ENCODE measurements at regions not wholly inside any gene's neighbourhood (a gene's known extent, or its start where the extent isn't known, plus 50 kb on each side); places are given as distances from the start of the nearest gene placed in this dataset.

DNA sequence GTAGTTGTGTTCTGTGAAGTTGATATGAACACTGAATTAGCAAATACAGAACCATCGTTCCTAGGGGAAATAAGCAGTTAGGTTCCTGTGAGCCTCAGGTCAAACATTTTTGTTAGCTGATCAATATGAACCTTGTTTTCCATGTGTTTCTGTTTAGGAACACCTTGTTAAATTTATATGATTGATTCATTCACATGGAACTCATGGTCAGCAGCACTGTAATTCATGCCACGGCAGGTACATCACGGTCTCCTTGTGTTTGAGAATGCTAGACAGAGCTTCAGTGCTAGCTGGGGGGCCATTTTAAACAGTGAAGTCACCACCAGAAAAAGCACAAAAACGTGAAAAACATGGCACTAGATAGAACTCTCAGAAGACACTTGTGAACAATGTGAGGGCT lies 62.2 kb downstream of the MYCN start:
- no peak for DNase-seq
- H3K27me3 ChIP-seq, result no peaks in the 10 kb centered on the region
- H3K4me1 ChIP-seq, result no peaks in the 10 kb centered on the region
- intact Hi-C loops (cut with DNase I; ENCODE audit: low total_unique reads), result no loop called here
- H3K36me3 ChIP-seq (ENCODE audit: low read depth, missing control alignments), result no peaks in the 10 kb centered on the region
- TF ChIP-seq POLR2A (IDR thresholded peaks at IDR 0.05), result no peak
- TF ChIP-seq, protein P1, sequence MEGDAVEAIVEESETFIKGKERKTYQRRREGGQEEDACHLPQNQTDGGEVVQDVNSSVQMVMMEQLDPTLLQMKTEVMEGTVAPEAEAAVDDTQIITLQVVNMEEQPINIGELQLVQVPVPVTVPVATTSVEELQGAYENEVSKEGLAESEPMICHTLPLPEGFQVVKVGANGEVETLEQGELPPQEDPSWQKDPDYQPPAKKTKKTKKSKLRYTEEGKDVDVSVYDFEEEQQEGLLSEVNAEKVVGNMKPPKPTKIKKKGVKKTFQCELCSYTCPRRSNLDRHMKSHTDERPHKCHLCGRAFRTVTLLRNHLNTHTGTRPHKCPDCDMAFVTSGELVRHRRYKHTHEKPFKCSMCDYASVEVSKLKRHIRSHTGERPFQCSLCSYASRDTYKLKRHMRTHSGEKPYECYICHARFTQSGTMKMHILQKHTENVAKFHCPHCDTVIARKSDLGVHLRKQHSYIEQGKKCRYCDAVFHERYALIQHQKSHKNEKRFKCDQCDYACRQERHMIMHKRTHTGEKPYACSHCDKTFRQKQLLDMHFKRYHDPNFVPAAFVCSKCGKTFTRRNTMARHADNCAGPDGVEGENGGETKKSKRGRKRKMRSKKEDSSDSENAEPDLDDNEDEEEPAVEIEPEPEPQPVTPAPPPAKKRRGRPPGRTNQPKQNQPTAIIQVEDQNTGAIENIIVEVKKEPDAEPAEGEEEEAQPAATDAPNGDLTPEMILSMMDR (IDR thresholded peaks at IDR 0.05), result no peak
- H3K4me3 ChIP-seq, result no peak overlapping the region
- no peaks in the 10 kb centered on the region for H3K9me3 ChIP-seq
- no peak overlapping the region for H3K27ac ChIP-seq
- WGBS, 2 donors, result 88 to 95% methylated on average over 4 of the region's 4 CpGs

DNA sequence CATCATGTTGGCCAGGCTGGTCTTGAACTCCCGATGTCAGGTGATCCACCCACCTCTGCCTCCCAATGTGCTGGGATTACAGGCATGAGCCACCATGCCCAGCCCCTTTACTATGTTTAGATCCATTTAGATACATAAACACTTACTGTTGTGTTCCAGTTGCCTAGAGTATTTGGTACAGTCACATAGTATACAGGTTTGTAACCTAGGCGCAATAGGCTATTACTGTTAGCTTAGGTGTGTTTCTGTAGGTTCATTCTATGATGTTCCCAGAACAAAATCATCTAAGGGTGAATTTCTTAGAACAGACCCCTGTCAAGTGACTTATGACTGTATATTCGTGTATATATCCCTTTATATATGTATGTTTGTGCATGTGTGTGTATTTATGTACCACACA lies 61.8 kb downstream of the MYCN start:
- TF ChIP-seq, protein P1 (IDR thresholded peaks at IDR 0.05), result no peak

DNA sequence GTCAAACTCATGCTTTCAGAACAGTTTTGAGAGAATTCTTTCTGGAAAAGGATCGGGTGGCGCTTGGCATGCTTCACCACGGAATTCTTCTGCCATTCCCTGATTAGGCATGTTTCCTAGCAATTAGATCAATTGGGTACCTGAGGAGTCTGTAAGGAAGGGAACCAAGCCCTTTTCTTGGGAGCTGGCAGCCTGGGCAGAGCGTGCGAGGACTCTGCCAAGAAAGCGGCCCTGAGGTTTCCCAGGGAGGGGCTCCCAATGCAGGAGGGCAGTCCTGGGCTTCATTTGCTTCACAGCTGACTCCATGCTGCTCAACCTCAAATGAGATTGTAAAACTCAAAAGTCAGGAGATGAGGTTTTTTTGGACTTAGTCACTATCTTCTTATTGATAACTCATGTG lies 60.3 kb downstream of the MYCN start:
- Histone ChIP-seq H3K27ac (no peak overlapping the region), H3K4me1 (no peaks in the 10 kb centered on the region), H3K9me3 (no peaks in the 10 kb centered on the region), H3K4me3 (no peak overlapping the region), H3K27me3 (no peaks in the 10 kb centered on the region), H3K36me3 (ENCODE audit: low read depth, missing control alignments) (no peaks in the 10 kb centered on the region)
- intact Hi-C loops (cut with DNase I; ENCODE audit: low total_unique reads), result no loop called here
- no peak for DNase-seq
- no peak for TF ChIP-seq POLR2A (IDR thresholded peaks at IDR 0.05)
- TF ChIP-seq, protein P1 (IDR thresholded peaks at IDR 0.05), result no peak
- WGBS, 2 donors, result 74 to 85% methylated on average over 6 of the region's 6 CpGs

More for the DNA sequence above, 61.8 kb downstream of the MYCN start:
- no peak for DNase-seq
- H3K4me3 ChIP-seq, result no peak overlapping the region
- no peaks in the 10 kb centered on the region for H3K36me3 ChIP-seq (ENCODE audit: low read depth, missing control alignments)
- intact Hi-C loops (cut with DNase I; ENCODE audit: low total_unique reads), result no loop called here
- no peaks in the 10 kb centered on the region for H3K4me1 ChIP-seq
- H3K9me3 ChIP-seq, result no peaks in the 10 kb centered on the region
- H3K27ac ChIP-seq, result no peak overlapping the region
- no peaks in the 10 kb centered on the region for H3K27me3 ChIP-seq
- WGBS, 2 donors, result 89 to 97% methylated on average over 3 of the region's 3 CpGs

DNA sequence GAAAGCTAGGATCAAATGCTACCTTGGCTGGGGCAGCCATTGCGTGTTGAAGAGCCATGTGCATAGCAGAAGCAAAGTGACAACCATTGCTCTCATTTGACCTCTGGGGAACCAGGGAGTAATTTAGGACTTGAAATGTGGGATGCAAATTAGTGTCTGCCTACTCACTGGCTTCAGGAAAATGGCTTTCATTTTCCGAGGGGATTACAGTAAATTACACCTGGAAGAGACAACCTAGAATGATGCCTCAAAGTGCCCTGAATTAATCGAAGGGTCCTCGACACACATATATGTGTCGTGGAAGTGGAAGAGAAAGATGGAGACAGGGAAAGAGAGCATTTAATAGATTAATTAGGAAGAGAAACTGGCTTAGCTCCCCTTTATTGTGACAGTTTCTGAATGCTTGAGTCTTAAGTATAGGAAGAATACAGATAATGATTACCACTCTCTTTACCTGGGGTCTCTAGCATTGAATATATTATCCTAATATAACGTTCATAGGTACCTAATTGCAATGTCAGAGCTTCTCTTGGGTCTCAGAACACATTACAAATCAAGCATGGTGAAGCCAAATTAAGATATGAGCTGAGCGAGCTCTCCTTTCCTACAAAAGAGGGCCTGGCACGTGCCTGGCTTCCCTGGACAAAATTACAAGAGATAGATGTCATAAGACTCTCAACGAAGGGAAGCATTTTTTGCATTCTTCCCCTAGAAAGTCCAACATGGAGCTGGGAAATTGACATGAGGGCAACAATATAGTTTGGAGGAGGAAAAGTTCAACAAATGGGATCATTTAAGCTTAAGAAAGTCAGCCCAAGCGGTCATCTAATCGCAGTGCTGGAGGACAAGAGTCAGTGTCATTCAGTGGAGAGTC lies 59.5 kb downstream of the MYCN start:
- no peaks in the 10 kb centered on the region for H3K9me3 ChIP-seq
- H3K4me3 ChIP-seq, result no peak overlapping the region
- H3K27me3 ChIP-seq, result no peaks in the 10 kb centered on the region
- H3K36me3 ChIP-seq (ENCODE audit: low read depth, missing control alignments), result no peaks in the 10 kb centered on the region
- TF ChIP-seq, protein P1 (IDR thresholded peaks at IDR 0.05), result no peak
- no peak for TF ChIP-seq POLR2A (IDR thresholded peaks at IDR 0.05)
- no peak overlapping the region for H3K27ac ChIP-seq
- intact Hi-C loops (cut with DNase I; ENCODE audit: low total_unique reads), result no loop called here
- H3K4me1 ChIP-seq, result no peaks in the 10 kb centered on the region
- WGBS, 2 donors, result 88 to 89% methylated on average over 11 of the region's 11 CpGs
- DNase-seq, result no peak
